Neural cell (in vitro differentiated cells): ENCODE measurements at regions not wholly inside any gene's neighbourhood (a gene's known extent, or its start where the extent isn't known, plus 50 kb on each side); places are given as distances from the start of the nearest gene placed in this dataset.

Source experiments
- H2AFZ ChIP-seq: fragments of 200-600, 300-800 bp; sonication (generic), shearing (Covaris generic); 2 replicates; pipeline ENCODE4 v1.6.0; 2014; ENCODE audit warnings: low read depth, mild to moderate bottlenecking, antibody characterized with exemption, low read length, moderate library complexity
- H3F3A ChIP-seq: fragments of 200-600 bp; shearing (Covaris generic); 2 replicates; pipeline ENCODE4 v1.6.1; 2016; ENCODE audit warnings: mild to moderate bottlenecking, moderate library complexity, mixed read lengths, antibody characterized with exemption, low read length; ENCODE audit not compliant: insufficient read depth, poor library complexity, severe bottlenecking
- H3K27ac ChIP-seq: fragments of 200-600, 300-800 bp; sonication (generic), shearing (Covaris generic); 2 replicates; pipeline ENCODE4 v1.5.1; 2014; ENCODE audit warnings: mild to moderate bottlenecking, low read length, moderate library complexity
- H3K27me3 ChIP-seq: fragments of 300-800, 200-600 bp; sonication (generic), shearing (Covaris generic); 2 replicates; pipeline ENCODE4 v1.6.0; 2014; ENCODE audit warnings: mild to moderate bottlenecking, low read depth, low read length, moderate library complexity; ENCODE audit not compliant: insufficient read depth
- H3K36me3 ChIP-seq: fragments of 300-800, 200-600 bp; sonication (generic), shearing (Covaris generic); 2 replicates; pipeline ENCODE4 v1.5.1; 2014; ENCODE audit warnings: mild to moderate bottlenecking, antibody characterized with exemption, low read length, moderate library complexity; ENCODE audit not compliant: insufficient read depth
- H3K4me2 ChIP-seq: fragments of 300-800, 200-600 bp; sonication (generic), shearing (Covaris generic); 2 replicates; pipeline ENCODE4 v1.6.0; 2014; ENCODE audit warnings: mild to moderate bottlenecking, low read length
- H3K4me3 ChIP-seq: fragments of 300-800, 200-600 bp; sonication (generic), shearing (Covaris generic); 2 replicates; pipeline ENCODE4 v1.5.1; 2014; ENCODE audit warnings: mild to moderate bottlenecking, low read length, moderate library complexity
- H3K79me2 ChIP-seq: fragments of 200-600 bp; shearing (Covaris generic); replicated peaks from 2 replicates; pipeline ENCODE4 v1.6.0; 2014; ENCODE audit warnings: mild to moderate bottlenecking, low read length, moderate library complexity; ENCODE audit not compliant: insufficient read depth
- H3K9ac ChIP-seq: fragments of 300-800, 200-600 bp; sonication (generic), shearing (Covaris generic); 2 replicates; pipeline ENCODE4 v1.6.1; 2016; ENCODE audit warnings: mild to moderate bottlenecking, low read length, mixed read lengths
- H3K9me2 ChIP-seq: fragments of 200-600 bp; shearing (Covaris generic); 2 replicates; pipeline ENCODE4 v1.6.1; 2016; ENCODE audit warnings: mild to moderate bottlenecking, low read length, mixed read lengths; ENCODE audit not compliant: insufficient read depth
- H3K9me3 ChIP-seq: fragments of 200-600, 300-800 bp; sonication (generic), shearing (Covaris generic); 2 replicates; pipeline ENCODE4 v1.6.1; 2016; ENCODE audit warnings: mild to moderate bottlenecking, mixed run types, low read length, moderate library complexity, mixed read lengths
- H4K20me1 ChIP-seq: fragments of 200-600 bp; shearing (Covaris generic); 2 replicates; pipeline ENCODE4 v1.6.1; 2016; ENCODE audit warnings: mild to moderate bottlenecking, mixed run types; ENCODE audit not compliant: insufficient read depth
- EP300 ChIP-seq: fragments of 450-650 bp; conservative IDR thresholded peaks from 2 replicates; pipeline ENCODE4 v1.6.1; 2014; ENCODE audit warnings: antibody characterized with exemption, mild to moderate bottlenecking, moderate library complexity; ENCODE audit not compliant: poor library complexity, severe bottlenecking
- EZH2 ChIP-seq: fragments of 200-600, 300-800 bp; shearing (Covaris generic), sonication (generic); IDR thresholded peaks from 2 replicates; pipeline ENCODE4 v1.6.1; 2014; ENCODE audit warnings: antibody characterized with exemption, low read length, borderline replicate concordance, mild to moderate bottlenecking; ENCODE audit not compliant: insufficient read depth, poor library complexity, severe bottlenecking
- MXI1 ChIP-seq: fragments of 450-650 bp; conservative IDR thresholded peaks from 2 replicates; pipeline ENCODE4 v1.6.1; 2014; ENCODE audit warnings: antibody characterized with exemption, mild to moderate bottlenecking; ENCODE audit not compliant: poor library complexity, severe bottlenecking
- POLR2AphosphoS5 ChIP-seq: IDR thresholded peaks from 2 replicates; pipeline ENCODE4 v1.6.1; 2012
- RAD21 ChIP-seq: fragments of 450-650 bp; conservative IDR thresholded peaks from 2 replicates; pipeline ENCODE4 v1.6.1; 2014; ENCODE audit warnings: antibody characterized with exemption, mild to moderate bottlenecking, moderate library complexity
- SMC3 ChIP-seq: fragments of 450-650 bp; conservative IDR thresholded peaks from 2 replicates; pipeline ENCODE4 v1.6.1; 2014; ENCODE audit warnings: antibody characterized with exemption, mild to moderate bottlenecking, moderate library complexity; ENCODE audit not compliant: poor library complexity
- TAF1 ChIP-seq: IDR thresholded peaks from 2 replicates; pipeline ENCODE4 v1.6.1; 2012; ENCODE audit warnings: low read depth
- TF ChIP-seq, protein P1 (sequence below): IDR thresholded peaks from 2 replicates; pipeline ENCODE4 v1.6.1; 2012; ENCODE audit warnings: borderline replicate concordance
- TF ChIP-seq, protein P2 (sequence below): fragments of 450-650 bp; IDR thresholded peaks from 2 replicates; pipeline ENCODE4 v1.5.1; 2014; ENCODE audit warnings: antibody characterized with exemption, mild to moderate bottlenecking, moderate library complexity; ENCODE audit not compliant: poor library complexity, severe bottlenecking

DNA sequence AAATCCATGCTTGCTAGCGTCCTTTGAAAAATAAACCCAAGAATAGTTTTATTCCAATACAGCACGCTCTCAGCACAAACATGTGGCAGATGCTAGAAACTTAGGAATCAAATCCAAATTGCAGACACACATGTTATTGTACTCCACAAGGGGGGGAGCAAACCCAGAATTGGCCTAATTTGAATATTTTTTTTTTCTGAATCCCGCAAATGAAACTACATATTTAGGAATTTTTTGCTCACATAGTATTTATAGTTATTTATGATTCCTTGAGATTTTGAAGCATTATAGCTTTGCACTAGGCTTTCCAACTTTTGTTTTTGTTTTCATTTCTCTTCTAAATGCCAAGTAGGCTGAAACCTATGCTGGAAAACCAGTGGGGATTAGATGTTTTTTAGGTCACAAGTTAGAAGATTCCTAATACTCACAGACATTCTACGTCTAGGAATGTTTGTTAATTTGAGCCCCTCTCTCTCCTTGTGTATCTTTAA, 59.3 kb upstream of the CDH11 start:
- no peaks in the 10 kb centered on the region for H3K9me3 ChIP-seq
- no peaks in the 10 kb centered on the region for H3K9me2 ChIP-seq
- no peak for TF ChIP-seq SMC3
- TF ChIP-seq RAD21, result no peak
- TF ChIP-seq EP300, result no peak
- TF ChIP-seq, protein P1, sequence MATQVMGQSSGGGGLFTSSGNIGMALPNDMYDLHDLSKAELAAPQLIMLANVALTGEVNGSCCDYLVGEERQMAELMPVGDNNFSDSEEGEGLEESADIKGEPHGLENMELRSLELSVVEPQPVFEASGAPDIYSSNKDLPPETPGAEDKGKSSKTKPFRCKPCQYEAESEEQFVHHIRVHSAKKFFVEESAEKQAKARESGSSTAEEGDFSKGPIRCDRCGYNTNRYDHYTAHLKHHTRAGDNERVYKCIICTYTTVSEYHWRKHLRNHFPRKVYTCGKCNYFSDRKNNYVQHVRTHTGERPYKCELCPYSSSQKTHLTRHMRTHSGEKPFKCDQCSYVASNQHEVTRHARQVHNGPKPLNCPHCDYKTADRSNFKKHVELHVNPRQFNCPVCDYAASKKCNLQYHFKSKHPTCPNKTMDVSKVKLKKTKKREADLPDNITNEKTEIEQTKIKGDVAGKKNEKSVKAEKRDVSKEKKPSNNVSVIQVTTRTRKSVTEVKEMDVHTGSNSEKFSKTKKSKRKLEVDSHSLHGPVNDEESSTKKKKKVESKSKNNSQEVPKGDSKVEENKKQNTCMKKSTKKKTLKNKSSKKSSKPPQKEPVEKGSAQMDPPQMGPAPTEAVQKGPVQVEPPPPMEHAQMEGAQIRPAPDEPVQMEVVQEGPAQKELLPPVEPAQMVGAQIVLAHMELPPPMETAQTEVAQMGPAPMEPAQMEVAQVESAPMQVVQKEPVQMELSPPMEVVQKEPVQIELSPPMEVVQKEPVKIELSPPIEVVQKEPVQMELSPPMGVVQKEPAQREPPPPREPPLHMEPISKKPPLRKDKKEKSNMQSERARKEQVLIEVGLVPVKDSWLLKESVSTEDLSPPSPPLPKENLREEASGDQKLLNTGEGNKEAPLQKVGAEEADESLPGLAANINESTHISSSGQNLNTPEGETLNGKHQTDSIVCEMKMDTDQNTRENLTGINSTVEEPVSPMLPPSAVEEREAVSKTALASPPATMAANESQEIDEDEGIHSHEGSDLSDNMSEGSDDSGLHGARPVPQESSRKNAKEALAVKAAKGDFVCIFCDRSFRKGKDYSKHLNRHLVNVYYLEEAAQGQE, result no peak
- no peak for TF ChIP-seq TAF1
- no peak for TF ChIP-seq POLR2AphosphoS5
- H3K4me2 ChIP-seq, result no peak overlapping the region
- H4K20me1 ChIP-seq, result no peaks in the 10 kb centered on the region
- no peak overlapping the region for H3K9ac ChIP-seq
- no peak overlapping the region for H3K4me3 ChIP-seq
- no peaks in the 10 kb centered on the region for H3F3A ChIP-seq
- no peaks in the 10 kb centered on the region for H3K36me3 ChIP-seq
- no peaks in the 10 kb centered on the region for H3K79me2 ChIP-seq
- H2AFZ ChIP-seq, result no peak overlapping the region
- no peaks in the 10 kb centered on the region for H3K27me3 ChIP-seq
- no peak overlapping the region for H3K27ac ChIP-seq

DNA sequence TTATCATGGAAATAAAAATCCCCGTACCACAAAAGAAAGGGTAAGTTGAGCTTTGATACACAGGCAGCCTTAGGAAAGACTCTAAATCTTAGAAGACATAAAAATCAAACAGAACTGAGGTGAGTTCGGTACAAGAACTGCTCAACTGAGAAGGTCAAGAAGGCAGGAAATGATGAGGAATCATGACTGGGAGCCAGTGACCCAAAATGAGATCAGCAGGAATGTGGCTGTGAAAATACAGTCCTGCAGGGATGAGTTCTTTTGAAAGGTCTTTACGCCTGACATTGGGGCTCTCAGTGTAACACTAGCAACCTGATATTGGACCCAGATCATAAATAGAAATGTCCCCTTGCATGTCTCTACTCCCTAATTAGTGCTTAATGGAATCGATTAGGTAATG, 56.3 kb upstream of the CDH11 start:
- Histone ChIP-seq H3K9me3 (no peaks in the 10 kb centered on the region), H3K27me3 (no peaks in the 10 kb centered on the region), H3K9me2 (no peaks in the 10 kb centered on the region), H3K9ac (no peak overlapping the region), H2AFZ (no peak overlapping the region), H3K27ac (no peak overlapping the region), H4K20me1 (no peaks in the 10 kb centered on the region), H3K36me3 (no peaks in the 10 kb centered on the region), H3K79me2 (no peaks in the 10 kb centered on the region), H3K4me3 (no peak overlapping the region), H3F3A (no peaks in the 10 kb centered on the region), H3K4me2 (no peak overlapping the region)
- no peak for TF ChIP-seq POLR2AphosphoS5
- no peak for TF ChIP-seq EZH2
- TF ChIP-seq MXI1, result no peak
- TF ChIP-seq, protein P2, sequence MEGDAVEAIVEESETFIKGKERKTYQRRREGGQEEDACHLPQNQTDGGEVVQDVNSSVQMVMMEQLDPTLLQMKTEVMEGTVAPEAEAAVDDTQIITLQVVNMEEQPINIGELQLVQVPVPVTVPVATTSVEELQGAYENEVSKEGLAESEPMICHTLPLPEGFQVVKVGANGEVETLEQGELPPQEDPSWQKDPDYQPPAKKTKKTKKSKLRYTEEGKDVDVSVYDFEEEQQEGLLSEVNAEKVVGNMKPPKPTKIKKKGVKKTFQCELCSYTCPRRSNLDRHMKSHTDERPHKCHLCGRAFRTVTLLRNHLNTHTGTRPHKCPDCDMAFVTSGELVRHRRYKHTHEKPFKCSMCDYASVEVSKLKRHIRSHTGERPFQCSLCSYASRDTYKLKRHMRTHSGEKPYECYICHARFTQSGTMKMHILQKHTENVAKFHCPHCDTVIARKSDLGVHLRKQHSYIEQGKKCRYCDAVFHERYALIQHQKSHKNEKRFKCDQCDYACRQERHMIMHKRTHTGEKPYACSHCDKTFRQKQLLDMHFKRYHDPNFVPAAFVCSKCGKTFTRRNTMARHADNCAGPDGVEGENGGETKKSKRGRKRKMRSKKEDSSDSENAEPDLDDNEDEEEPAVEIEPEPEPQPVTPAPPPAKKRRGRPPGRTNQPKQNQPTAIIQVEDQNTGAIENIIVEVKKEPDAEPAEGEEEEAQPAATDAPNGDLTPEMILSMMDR, result no peak
- TF ChIP-seq RAD21, result no peak
- no peak for TF ChIP-seq TAF1
- TF ChIP-seq, protein P1, result no peak
- TF ChIP-seq EP300, result no peak
- TF ChIP-seq SMC3, result no peak
